ENCODE measurements at regions not wholly inside any gene's neighbourhood (a gene's known extent, or its start where the extent isn't known, plus 50 kb on each side); places are given as distances from the start of the nearest gene placed in this dataset.
"Not testable (repeated sequence)": the region's sequence is repeated elsewhere in the genome, so short reads cannot be mapped to it uniquely, and the experiment has no call there.

DNA sequence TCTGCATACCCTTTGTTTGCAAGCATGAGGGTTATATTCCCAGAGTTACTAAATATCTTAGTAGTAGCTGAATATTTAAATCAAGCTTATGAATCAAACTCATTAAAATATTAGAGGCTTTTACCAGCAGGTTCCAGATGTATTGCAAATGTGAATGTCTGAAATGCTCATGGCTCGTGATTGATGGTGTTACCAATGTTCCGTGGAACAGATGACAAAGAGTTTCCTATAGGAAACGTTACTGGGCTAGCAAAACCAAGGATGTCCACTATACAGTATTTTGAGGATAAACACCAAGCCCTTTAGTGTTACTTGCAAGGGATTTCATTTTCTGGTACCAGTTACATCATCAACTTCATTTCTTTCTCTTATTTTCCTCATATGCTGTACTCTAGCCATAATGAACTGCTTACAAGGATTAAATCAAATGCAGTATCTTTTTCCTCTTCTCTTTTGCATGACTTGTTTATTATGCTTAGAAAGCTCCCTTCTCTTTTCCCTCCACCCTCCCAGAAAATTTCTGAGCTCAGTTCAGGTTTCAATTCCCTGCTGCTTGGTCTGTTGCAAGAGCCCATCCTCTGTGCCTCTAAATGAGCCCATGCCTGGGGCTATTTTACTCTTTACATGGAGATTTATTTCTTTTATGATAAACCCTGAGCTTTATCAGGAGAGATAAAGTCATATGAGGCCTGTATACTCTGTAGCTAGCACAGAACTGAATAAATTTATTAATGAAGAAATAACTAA lies 1537.1 kb upstream of the GOT2 start:
- DNase-seq (ENCODE audit: low spot score), result no peak

- no peak for DNase-seq (ENCODE audit: low spot score)
Observed at GRCh38 chr16:60261425-60261824, 1527.3 kb upstream of the GOT2 start.

DNA sequence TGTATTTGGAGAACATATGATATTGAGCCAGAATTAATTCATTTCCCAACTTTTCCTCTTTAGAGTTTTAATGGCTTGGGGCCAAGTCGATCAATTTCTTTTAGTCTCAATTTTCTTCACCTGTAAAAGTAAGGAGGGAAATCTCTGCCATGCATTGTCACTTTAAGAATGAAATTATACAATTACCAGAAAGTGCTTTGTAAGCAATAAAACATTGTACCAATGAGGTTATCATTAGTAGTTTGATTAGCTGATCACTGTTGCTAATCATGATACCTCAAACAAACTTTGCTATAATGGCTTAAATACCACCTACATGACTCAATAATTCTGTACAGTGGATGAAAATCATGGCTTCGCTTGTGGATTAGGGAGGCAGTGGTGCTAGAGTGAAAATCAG lies 1525.8 kb upstream of the GOT2 start:
- DNase-seq (ENCODE audit: low spot score), result no peak

- DNase-seq (ENCODE audit: low spot score), result no peak
Observed at GRCh38 chr16:60246086-60246485, 1512.0 kb upstream of the GOT2 start.

GRCh38 chr16:60241671-60242070 lies 1507.6 kb upstream of the GOT2 start:
- DNase-seq (ENCODE audit: low spot score), result no peak

- no peak for DNase-seq (ENCODE audit: low spot score)
Observed at GRCh38 chr16:60230666-60231065, 1496.5 kb upstream of the GOT2 start.

GRCh38 chr16:60225541-60225940 lies 1491.4 kb upstream of the GOT2 start:
- no peak for DNase-seq (ENCODE audit: low spot score)

- no peak for DNase-seq (ENCODE audit: low spot score)
Observed at GRCh38 chr16:60217787-60218186, 1483.7 kb upstream of the GOT2 start.

- no peak for DNase-seq (ENCODE audit: low spot score)
Observed at GRCh38 chr16:60214311-60214710, 1480.2 kb upstream of the GOT2 start.

DNA sequence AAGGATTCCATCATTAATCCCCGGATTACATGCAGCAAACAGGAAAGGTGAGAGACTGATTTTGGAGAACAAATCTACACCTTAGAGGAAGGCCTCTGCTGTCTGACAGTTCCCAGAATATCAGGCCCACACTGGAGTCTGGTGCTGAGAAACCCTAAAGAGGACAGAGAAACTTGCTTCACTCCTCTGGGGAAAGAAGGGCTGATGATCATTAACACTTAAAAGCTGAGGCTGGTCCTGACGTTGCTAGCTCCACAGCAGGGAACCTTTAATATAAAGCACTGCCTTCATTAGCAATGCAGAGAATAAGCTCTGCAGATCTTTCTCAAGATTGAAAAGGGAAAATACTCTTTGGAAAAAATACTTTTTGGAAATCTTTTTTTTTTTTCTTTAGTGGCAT lies 1472.4 kb upstream of the GOT2 start:
- no peak for DNase-seq (ENCODE audit: low spot score)

GRCh38 chr16:60204181-60204580 lies 1470.1 kb upstream of the GOT2 start:
- DNase-seq (ENCODE audit: low spot score), result no peak

DNA sequence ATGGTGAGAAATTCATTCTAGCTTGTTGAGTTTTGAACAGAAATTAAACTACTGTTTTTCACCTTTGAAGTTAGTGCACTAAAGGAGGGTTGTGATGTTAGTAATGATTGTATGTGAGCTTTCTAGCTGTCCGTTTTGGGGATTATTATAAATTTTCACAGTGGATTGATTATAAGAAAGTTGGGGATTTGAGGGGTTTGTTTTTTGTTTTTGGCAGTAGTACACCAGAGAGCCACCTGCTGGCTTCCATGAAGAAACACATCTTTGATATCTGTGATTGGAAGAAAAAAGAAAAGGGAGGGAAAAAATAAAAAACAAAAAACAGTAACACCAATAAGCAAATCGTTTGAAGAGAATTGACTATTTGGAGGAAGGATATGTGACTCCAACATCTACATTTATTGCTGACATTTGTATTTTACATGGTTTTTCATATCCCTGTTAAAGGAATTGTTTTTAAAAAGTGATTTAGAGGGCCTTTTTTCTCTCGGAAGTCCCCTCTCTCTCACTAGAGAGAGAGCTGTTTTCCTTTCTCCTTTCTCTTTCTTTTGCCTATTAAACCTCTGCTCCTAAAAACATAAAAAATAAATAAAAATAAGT lies 1469.5 kb upstream of the GOT2 start:
- no peak for DNase-seq (ENCODE audit: low spot score)

DNA sequence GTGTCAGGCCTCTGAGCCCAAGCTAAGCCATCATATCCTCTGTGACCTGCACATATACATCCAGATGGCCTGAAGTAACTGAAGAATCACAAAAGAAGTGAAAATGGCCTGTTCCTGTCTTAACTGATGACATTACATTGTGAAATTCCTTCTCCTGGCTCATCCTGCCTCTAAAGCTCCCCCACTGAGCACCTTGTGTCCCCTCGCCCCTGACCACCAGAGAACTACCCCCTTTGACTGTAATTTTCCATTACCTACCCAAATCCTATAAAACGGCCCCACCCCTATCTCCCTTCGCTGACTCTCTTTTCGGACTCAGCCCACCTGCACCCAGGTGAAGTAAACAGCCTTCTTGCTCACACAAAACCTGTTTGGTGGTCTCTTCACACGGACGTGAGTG lies 1466.6 kb upstream of the GOT2 start:
- DNase-seq (ENCODE audit: low spot score), result not testable (repeated sequence)

DNA sequence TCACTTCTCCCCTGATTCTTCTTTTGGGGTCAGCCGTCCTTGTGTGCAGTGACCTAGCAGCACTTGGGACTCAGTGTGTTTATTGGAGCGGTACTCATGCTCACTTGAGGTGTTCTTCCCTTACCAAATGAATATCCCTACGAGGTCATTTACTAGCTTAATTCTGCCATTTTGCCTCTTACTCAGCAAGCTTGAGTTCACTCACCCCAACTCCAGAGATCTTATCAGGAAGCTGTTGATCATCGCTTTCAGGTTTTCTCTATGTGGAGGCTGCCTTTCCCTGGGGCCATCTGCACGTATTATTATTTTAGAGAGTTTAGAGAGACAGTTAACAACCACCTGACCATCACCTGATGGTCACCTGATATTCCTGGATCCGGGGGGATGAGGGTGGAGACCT lies 1466.0 kb upstream of the GOT2 start:
- DNase-seq (ENCODE audit: low spot score), result no peak

DNA sequence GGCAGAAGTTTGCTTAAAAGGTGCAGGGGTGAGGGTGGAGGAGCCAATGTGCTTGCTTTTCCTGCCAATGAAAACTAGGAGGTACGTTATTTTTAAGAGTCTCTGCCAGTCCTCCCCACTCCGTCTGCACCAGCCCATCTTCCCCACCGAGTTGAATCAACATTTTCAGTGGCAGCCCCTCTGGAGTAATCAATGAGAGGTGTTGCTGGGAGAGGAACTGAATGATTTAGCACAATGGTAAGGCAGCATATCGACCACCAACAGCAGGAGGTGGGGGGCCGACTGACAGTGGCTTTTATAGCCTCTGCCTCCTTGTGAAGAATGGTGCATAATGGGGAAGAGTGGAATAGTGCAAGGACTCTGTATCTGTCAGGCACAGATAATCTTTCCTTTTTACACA lies 1465.0 kb upstream of the GOT2 start:
- DNase-seq (ENCODE audit: low spot score), result no peak

DNA sequence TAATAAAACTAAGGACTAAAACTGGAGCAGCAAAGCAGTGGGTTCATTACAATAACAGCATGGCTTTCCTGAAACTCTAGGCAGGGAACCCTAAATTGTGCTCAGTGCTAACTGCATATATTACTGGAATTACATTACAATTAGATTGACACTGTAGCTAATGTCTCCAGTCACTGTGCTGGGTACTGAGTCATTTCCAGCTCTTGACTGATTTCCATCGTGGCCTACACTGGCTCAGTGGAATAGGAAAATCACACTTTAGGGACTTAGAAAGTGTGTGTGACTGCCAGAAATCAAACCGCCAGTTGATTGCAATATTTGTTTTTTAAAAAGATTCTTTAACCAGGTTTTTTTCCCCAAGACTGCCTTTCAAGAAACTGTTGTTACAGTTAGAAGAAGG lies 1447.4 kb upstream of the GOT2 start:
- no peak for DNase-seq (ENCODE audit: low spot score)

DNA sequence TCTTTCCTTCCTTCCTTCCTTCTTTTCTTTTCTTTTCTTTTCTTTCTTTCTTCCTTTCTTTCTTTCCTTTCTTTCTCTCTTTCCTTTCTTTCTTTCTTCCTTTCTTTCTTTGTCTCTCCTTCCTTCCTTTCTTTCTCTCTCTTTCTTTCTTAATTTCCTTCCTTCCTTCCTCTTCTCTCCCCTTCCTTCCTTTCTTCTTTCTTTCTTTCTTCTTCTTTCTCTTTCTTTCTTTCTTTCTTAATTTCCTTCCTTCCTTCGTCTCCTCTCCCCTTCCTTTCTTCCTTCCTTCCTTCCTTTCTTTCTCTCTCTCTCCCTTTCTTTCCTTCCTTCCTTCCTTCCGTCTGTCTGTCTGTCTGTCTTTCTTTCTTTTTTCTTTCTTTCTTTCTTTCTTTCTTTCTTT lies 1446.5 kb upstream of the GOT2 start:
- no peak for DNase-seq (ENCODE audit: low spot score)

- DNase-seq (ENCODE audit: low spot score), result no peak
Observed at GRCh38 chr16:60170196-60170595, 1436.1 kb upstream of the GOT2 start.

GRCh38 chr16:60166111-60166510 lies 1432.0 kb upstream of the GOT2 start:
- DNase-seq (ENCODE audit: low spot score), result no peak

DNA sequence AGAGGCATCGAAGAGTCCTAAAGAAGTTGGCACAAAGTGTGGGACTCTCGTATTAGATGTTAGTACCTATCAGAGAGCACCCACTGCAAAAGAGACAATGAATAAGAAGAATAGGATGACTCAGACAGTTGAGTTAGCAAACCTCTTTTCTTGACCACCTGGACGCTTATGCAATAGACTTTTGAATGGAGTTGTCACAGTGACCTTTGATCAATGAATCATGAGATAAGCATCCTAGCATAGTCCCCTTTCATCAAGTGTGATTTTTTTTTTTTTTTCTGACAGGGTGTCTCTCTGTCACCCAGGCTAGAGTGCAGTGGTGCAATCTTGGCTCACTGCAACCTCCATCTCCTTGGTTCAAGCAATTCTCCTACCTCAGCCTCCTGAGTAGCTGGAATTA lies 1417.9 kb upstream of the GOT2 start:
- no peak for DNase-seq (ENCODE audit: low spot score)

GRCh38 chr16:60150907-60151306 lies 1416.8 kb upstream of the GOT2 start:
- DNase-seq (ENCODE audit: low spot score), result no peak

DNA sequence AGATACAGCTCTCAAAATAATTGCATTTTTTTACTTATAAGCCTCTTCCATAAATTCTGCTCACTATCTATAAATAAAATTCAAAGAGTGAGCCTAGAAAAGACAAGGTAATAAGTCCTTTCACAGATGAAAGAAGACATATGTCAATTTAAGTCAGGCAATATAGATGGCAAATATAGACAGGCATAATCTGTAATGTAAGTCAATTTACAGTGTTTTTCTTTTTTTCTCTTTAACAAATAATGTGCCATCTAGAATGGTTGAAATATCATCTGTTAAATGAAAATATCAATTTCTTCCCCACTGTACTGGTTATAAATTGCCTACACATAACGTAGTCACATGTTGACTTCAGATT lies 1409.2 kb upstream of the GOT2 start:
- DNase-seq (ENCODE audit: low spot score), result no peak

DNA sequence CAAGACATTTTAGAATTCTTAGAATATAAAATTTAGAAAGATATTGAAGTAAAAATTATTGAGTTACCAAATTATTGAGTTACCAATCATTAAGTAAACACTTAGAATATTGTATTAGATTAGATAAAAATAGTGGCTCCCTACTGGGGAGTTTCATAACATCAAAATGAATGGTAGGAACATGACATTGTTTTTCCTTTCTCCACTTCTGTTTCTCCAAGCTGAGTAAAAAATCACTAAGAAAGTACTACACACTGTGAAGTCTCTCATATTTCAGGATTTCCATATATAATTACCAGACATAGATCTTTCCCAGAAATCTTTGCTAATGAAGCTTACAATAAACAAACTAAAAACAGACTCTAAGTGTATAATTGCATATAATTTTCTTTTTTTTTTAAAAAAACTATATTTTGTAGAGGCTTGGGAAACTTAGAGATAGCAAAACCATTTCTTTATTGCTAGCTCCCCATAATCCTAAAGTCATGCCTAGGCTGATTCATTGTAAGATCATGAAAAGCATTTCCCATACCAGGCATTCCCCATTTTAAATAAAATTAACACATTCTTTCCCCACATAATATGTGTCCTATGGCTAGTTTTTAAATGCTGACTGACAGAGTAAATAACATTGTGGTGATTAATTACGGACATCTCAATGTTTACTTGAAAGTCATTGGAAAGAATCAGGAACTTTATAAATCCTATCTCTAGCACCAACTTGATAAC lies 1408.7 kb upstream of the GOT2 start:
- DNase-seq (ENCODE audit: low spot score), result no peak

GRCh38 chr16:60137891-60138290 lies 1403.8 kb upstream of the GOT2 start:
- DNase-seq (ENCODE audit: low spot score), result no peak
